ENCODE measurements at regions not wholly inside any gene's neighbourhood (a gene's known extent, or its start where the extent isn't known, plus 50 kb on each side); places are given as distances from the start of the nearest gene placed in this dataset.

- DNase-seq (ENCODE audit: extremely low spot score, unreplicated experiment): no peak
- no peak for TF ChIP-seq CTCF (conservative IDR thresholded peaks at IDR 0.05)
- Mint-ChIP-seq H3K27me3 (peaks cover 35% of the 10 kb centered on the region), H3K4me1 (ENCODE audit: unreplicated experiment) (peaks cover 35% of the 10 kb centered on the region), H3K4me3 (no peak overlapping the region), H3K27ac (no peak overlapping the region), H3K9me3 (no peaks in the 10 kb centered on the region), H3K36me3 (no peaks in the 10 kb centered on the region)
Observed at GRCh38 chr10:125554753-125555152, 128.2 kb downstream of the TEX36 start.

- TF ChIP-seq CTCF (conservative IDR thresholded peaks at IDR 0.05): no peak
- Mint-ChIP-seq H3K9me3 (no peaks in the 10 kb centered on the region), H3K27me3 (peaks cover 35% of the 10 kb centered on the region), H3K4me1 (ENCODE audit: unreplicated experiment) (peaks cover 39% of the 10 kb centered on the region), H3K4me3 (no peak overlapping the region), H3K36me3 (no peaks in the 10 kb centered on the region), H3K27ac (no peak overlapping the region)
- no peak for DNase-seq (ENCODE audit: extremely low spot score, unreplicated experiment)
Observed at GRCh38 chr10:125554016-125554703, 128.8 kb downstream of the TEX36 start.

- Mint-ChIP-seq H3K36me3 (no peaks in the 10 kb centered on the region), H3K9me3 (no peaks in the 10 kb centered on the region), H3K27ac (no peak overlapping the region), H3K4me3 (no peak overlapping the region), H3K4me1 (ENCODE audit: unreplicated experiment) (peaks cover 37% of the 10 kb centered on the region), H3K27me3 (peaks cover 35% of the 10 kb centered on the region)
- no peak for TF ChIP-seq CTCF (conservative IDR thresholded peaks at IDR 0.05)
- no peak for DNase-seq (ENCODE audit: extremely low spot score, unreplicated experiment)
Observed at GRCh38 chr10:125553091-125553490, 129.9 kb downstream of the TEX36 start.

GRCh38 chr10:125551247-125551646, 131.7 kb downstream of the TEX36 start:
- DNase-seq (ENCODE audit: extremely low spot score, unreplicated experiment): no peak
- Mint-ChIP-seq H3K27ac (no peak overlapping the region), H3K36me3 (no peaks in the 10 kb centered on the region), H3K9me3 (no peaks in the 10 kb centered on the region), H3K4me3 (no peak overlapping the region), H3K4me1 (ENCODE audit: unreplicated experiment) (peaks cover 19% of the 10 kb centered on the region), H3K27me3 (peaks cover 25% of the 10 kb centered on the region)
- TF ChIP-seq CTCF (conservative IDR thresholded peaks at IDR 0.05): no peak

- Mint-ChIP-seq H3K9me3 (no peaks in the 10 kb centered on the region), H3K27ac (no peak overlapping the region), H3K4me3 (no peak overlapping the region), H3K4me1 (ENCODE audit: unreplicated experiment) (peaks cover 16% of the 10 kb centered on the region), H3K36me3 (no peaks in the 10 kb centered on the region), H3K27me3 (peaks cover 18% of the 10 kb centered on the region)
- TF ChIP-seq CTCF (conservative IDR thresholded peaks at IDR 0.05): no peak
- DNase-seq (ENCODE audit: extremely low spot score, unreplicated experiment): no peak
Observed at GRCh38 chr10:125550362-125550761, 132.6 kb downstream of the TEX36 start.

All from type B pancreatic cell (in vitro differentiated cells).